Thyroid gland (tissue), 4 donors: ENCODE measurements at regions not wholly inside any gene's neighbourhood (a gene's known extent, or its start where the extent isn't known, plus 50 kb on each side); places are given as distances from the start of the nearest gene placed in this dataset.

Experiments used
- DNase-seq, 2 donors: peaks; one replicate each; pipeline ENCODE4 v3.0.0-alpha.2; 2019
- H3K27ac ChIP-seq, 3 donors: fragments of 200-600 bp; sonication (generic); 1 replicate in 2 of 3; 2 replicates in 1 of 3; pipeline ENCODE4 v1.5.1; 2016 to 2019; ENCODE audit warnings: mild to moderate bottlenecking in 1 of 3, moderate library complexity in 1 of 3
- H3K27me3 ChIP-seq: fragments of 200-600 bp; sonication (generic); one replicate; pipeline ENCODE4 v1.5.1; 2019
- H3K36me3 ChIP-seq, 2 donors: fragments of 200-600 bp; sonication (generic); one replicate each; pipeline ENCODE4 v1.5.1; 2016 to 2019
- H3K4me1 ChIP-seq, 2 donors: fragments of 200-600 bp; sonication (generic); one replicate each; pipeline ENCODE4 v1.5.1; 2017 to 2019
- H3K4me3 ChIP-seq, 3 donors: fragments of 200-600 bp; sonication (generic); replicated peaks in 1 of 3; 1 replicate in 2 of 3; 2 replicates in 1 of 3; pipeline ENCODE4 v1.5.1; 2016; ENCODE audit warnings: mild to moderate bottlenecking in 1 of 3
- H3K9me3 ChIP-seq: fragments of 200-600 bp; sonication (generic); one replicate; pipeline ENCODE4 v1.5.1; 2017
- POLR2A ChIP-seq, 2 donors: fragments of 450-650 bp; IDR thresholded peaks; one replicate each; pipeline ENCODE4 v1.6.1; 2017; ENCODE audit warnings: antibody characterized with exemption in 2 of 2, mild to moderate bottlenecking in 2 of 2, moderate library complexity in 1 of 2
- WGBS, 2 donors: methylation state at CpG; one replicate each; pipeline ENCODE4 v1.1.5; 2017; 5-methylcytosine and 5-hydroxymethylcytosine counted together
- intact Hi-C: fragments of 100-400 bp; cut with DNase I; formaldehyde crosslinking; loops from one replicate; pipeline ENCODE4 v1.15.1; 2023
- TF ChIP-seq, protein P1 (sequence below), 6 experiments: fragments of 200-600 bp in 3 of 6; fragments of 450-650 bp in 3 of 6; sonication (generic) in 3 of 6; IDR thresholded peaks; one replicate each; pipeline ENCODE4 v1.5.1; 2016 to 2019; ENCODE audit warnings: antibody characterized with exemption in 6 of 6, mild to moderate bottlenecking in 2 of 6, inconsistent platforms in 1 of 6, moderate library complexity in 1 of 6

- DNase-seq = no peak
- intact Hi-C loops = no loop called here
- WGBS, 2 donors = 96 to 97% methylated on average over 10 of the region's 10 CpGs
Measured at GRCh38 chr18:75854808-75855207, 427.3 kb upstream of the SMIM21 start.

GRCh38 chr18:75854174-75854573 lies 426.7 kb upstream of the SMIM21 start:
- DNase-seq = no peak
- Histone ChIP-seq H3K27me3 (no peaks in the 10 kb centered on the region), H3K9me3 (no peaks in the 10 kb centered on the region), H3K27ac (no peak overlapping the region), H3K4me1 (no peaks in the 10 kb centered on the region), H3K36me3 (no peaks in the 10 kb centered on the region), H3K4me3 (no peak overlapping the region)
- WGBS, 2 donors = 80 to 84% methylated on average over 4 of the region's 4 CpGs
- intact Hi-C loops = no loop called here
- TF ChIP-seq POLR2A (IDR thresholded peaks at IDR 0.05) = no peak
- TF ChIP-seq, protein P1, sequence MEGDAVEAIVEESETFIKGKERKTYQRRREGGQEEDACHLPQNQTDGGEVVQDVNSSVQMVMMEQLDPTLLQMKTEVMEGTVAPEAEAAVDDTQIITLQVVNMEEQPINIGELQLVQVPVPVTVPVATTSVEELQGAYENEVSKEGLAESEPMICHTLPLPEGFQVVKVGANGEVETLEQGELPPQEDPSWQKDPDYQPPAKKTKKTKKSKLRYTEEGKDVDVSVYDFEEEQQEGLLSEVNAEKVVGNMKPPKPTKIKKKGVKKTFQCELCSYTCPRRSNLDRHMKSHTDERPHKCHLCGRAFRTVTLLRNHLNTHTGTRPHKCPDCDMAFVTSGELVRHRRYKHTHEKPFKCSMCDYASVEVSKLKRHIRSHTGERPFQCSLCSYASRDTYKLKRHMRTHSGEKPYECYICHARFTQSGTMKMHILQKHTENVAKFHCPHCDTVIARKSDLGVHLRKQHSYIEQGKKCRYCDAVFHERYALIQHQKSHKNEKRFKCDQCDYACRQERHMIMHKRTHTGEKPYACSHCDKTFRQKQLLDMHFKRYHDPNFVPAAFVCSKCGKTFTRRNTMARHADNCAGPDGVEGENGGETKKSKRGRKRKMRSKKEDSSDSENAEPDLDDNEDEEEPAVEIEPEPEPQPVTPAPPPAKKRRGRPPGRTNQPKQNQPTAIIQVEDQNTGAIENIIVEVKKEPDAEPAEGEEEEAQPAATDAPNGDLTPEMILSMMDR (IDR thresholded peaks at IDR 0.05) = peak in 1 of 6 experiments; percentile 30

More at GRCh38 chr18:75854808-75855207, 427.3 kb upstream of the SMIM21 start:
- Histone ChIP-seq H3K4me3 (no peak overlapping the region), H3K9me3 (no peaks in the 10 kb centered on the region), H3K27me3 (no peaks in the 10 kb centered on the region), H3K27ac (no peak overlapping the region), H3K36me3 (no peaks in the 10 kb centered on the region), H3K4me1 (no peaks in the 10 kb centered on the region)
- no peak for TF ChIP-seq POLR2A (IDR thresholded peaks at IDR 0.05)
- TF ChIP-seq, protein P1 (IDR thresholded peaks at IDR 0.05) = no peak

DNA sequence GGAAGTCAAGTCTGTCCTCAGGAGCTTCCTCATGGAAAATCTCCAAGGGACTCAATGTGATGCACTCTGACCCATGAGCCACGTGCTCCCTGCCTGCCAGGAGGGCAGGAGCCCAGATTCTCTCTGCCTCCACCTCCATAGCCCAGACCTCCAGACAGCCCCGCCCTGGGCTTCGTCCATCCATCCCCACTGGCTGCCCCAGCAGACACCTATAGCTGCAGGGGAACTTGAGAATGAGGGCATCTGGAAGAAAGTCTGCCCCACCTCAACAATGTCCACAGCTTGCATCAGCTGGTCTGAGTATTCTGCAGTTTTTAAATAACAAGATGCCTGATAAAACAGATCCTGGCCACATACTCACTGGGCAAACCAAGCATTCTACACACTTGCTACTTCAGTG lies 418.8 kb upstream of the SMIM21 start:
- Histone ChIP-seq H3K27me3 (no peaks in the 10 kb centered on the region), H3K4me1 (no peaks in the 10 kb centered on the region), H3K4me3 (no peak overlapping the region), H3K9me3 (no peaks in the 10 kb centered on the region), H3K27ac (no peak overlapping the region), H3K36me3 (no peaks in the 10 kb centered on the region)
- intact Hi-C loops = no loop called here
- WGBS, 2 donors = 82 to 87% methylated on average over 2 to 3 of the region's 3 CpGs
- no peak for DNase-seq
- no peak for TF ChIP-seq POLR2A (IDR thresholded peaks at IDR 0.05)
- TF ChIP-seq, protein P1 (IDR thresholded peaks at IDR 0.05) = no peak

DNA sequence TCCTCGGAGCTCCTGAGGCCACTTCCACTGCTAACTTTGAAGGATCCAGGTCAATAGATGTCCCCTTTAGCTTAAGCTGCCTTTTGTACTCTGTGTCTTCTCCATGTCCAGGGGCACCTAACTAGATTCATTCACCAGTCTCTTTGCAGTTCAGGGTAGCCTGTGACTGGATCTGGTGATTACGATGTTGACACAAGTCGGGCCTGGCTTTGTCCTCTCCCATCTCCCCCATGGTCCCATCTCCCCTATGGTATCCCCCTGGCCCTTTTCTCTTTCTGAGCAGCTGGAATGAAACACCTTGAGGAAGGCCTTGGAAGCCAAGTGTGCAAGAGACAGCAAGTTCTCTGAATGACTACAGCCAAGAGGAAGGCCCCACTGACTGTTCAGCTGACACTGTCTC lies 417.9 kb upstream of the SMIM21 start:
- H3K27me3 ChIP-seq = no peaks in the 10 kb centered on the region
- intact Hi-C loops = no loop called here
- no peak overlapping the region for H3K27ac ChIP-seq
- H3K4me1 ChIP-seq = no peaks in the 10 kb centered on the region
- no peaks in the 10 kb centered on the region for H3K36me3 ChIP-seq
- H3K4me3 ChIP-seq = no peak overlapping the region
- 91% methylated on average over 3 of the region's 3 CpGs for WGBS, 2 donors
- no peaks in the 10 kb centered on the region for H3K9me3 ChIP-seq
- DNase-seq = no peak
- TF ChIP-seq, protein P1 (IDR thresholded peaks at IDR 0.05) = no peak
- no peak for TF ChIP-seq POLR2A (IDR thresholded peaks at IDR 0.05)

DNA sequence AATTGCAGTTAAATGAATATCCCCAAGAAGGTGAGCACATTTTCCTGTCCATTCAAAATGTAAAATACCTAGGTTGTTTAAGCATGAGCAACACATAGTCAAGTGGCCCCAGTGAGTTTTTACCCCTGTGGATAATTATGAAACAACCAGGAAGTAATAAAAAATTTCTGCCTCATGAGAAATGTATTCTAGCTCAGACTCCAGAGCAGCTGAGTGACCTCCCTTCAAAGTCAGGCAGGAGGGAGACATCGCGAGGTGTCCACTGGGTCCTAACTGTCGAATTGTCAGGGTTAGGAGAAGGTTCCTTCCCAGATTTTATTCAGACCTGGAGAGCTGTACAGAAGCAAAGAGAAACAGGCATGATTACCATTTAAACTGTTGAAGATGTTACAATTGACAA lies 416.6 kb upstream of the SMIM21 start:
- intact Hi-C loops = no loop called here
- Histone ChIP-seq H3K9me3 (no peaks in the 10 kb centered on the region), H3K27me3 (no peaks in the 10 kb centered on the region), H3K4me1 (no peaks in the 10 kb centered on the region), H3K27ac (no peak overlapping the region), H3K4me3 (no peak overlapping the region), H3K36me3 (no peaks in the 10 kb centered on the region)
- WGBS, 2 donors = 88 to 90% methylated on average over 3 of the region's 3 CpGs
- DNase-seq = no peak
- TF ChIP-seq, protein P1 (IDR thresholded peaks at IDR 0.05) = no peak
- TF ChIP-seq POLR2A (IDR thresholded peaks at IDR 0.05) = no peak
